ENCODE measurements at regions not wholly inside any gene's neighbourhood (a gene's known extent, or its start where the extent isn't known, plus 50 kb on each side); places are given as distances from the start of the nearest gene placed in this dataset.

DNA sequence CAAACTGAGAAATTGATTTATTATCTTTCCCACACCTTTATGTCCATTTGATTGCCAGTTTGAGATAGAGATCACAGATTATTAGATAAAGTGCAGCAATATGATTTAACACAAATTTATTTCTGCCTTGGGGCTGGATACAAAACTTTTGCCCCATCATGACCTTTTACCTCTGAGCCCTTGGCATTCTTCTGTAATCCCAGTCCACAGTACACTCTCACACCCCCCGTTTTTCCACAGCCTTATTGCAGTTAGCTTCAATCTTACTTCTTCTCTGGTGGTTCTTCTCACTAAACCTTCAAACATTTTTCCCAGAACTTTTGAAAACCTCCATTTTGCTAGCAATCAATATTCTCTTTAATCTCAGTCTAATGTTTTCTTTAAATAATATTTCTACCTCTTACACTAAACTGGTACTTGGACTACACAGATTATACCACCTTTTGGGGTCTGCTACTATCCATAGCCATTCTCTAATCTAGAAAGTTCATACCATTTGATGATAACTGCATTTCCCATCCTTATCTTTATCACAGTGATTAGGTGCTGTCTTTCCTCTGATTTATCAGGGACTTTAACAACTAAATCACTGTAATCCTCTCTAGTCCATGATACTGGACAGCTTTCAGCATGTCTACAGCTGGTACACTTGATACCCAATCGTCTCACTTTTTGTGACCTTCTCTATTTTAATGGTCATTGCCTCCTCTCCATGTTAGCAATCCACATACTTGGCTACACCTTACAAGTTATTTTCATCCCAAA lies 186.7 kb upstream of the PDE3A start:
- no peaks in the 10 kb centered on the region for H3K36me3 ChIP-seq
- intact Hi-C loops (cut with micrococcal nuclease) = no loop called here
- H3K4me1 ChIP-seq = peaks cover 8% of the 10 kb centered on the region
- TF ChIP-seq, protein P1, sequence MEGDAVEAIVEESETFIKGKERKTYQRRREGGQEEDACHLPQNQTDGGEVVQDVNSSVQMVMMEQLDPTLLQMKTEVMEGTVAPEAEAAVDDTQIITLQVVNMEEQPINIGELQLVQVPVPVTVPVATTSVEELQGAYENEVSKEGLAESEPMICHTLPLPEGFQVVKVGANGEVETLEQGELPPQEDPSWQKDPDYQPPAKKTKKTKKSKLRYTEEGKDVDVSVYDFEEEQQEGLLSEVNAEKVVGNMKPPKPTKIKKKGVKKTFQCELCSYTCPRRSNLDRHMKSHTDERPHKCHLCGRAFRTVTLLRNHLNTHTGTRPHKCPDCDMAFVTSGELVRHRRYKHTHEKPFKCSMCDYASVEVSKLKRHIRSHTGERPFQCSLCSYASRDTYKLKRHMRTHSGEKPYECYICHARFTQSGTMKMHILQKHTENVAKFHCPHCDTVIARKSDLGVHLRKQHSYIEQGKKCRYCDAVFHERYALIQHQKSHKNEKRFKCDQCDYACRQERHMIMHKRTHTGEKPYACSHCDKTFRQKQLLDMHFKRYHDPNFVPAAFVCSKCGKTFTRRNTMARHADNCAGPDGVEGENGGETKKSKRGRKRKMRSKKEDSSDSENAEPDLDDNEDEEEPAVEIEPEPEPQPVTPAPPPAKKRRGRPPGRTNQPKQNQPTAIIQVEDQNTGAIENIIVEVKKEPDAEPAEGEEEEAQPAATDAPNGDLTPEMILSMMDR (IDR thresholded peaks at IDR 0.05; ENCODE audit: borderline replicate concordance) = no peak
- DNase-seq = no peak
- no peaks in the 10 kb centered on the region for H3K27me3 ChIP-seq (ENCODE audit: low read depth)
- H3K9me3 ChIP-seq (replicated peaks) = no peaks in the 10 kb centered on the region
- H3K4me3 ChIP-seq = no peak overlapping the region
- no peak overlapping the region for H3K27ac ChIP-seq (replicated peaks)

DNA sequence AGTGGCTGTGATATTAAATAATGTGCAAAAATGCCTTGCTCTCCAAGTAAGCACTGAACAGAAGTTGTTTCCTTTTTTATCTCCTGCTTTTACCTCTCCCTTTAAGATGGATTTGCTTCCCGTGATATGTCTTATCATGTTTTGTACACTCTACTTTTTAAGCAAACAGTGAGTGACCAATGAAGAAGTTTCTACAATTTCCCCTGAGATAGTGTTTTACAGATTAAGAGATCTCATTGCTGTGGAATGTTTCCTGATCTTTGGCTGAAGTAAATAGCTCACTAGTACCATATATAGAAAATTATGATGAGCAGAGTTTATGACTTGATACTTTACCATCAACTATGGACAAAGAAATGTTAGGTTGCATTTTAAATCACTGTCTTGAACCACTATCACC lies 184.8 kb upstream of the PDE3A start:
- H3K27me3 ChIP-seq (ENCODE audit: low read depth) = no peaks in the 10 kb centered on the region
- H3K9me3 ChIP-seq (replicated peaks) = no peaks in the 10 kb centered on the region
- H3K4me1 ChIP-seq = peaks cover 8% of the 10 kb centered on the region
- no peak overlapping the region for H3K4me3 ChIP-seq
- TF ChIP-seq, protein P1 (IDR thresholded peaks at IDR 0.05; ENCODE audit: borderline replicate concordance) = no peak
- intact Hi-C loops (cut with micrococcal nuclease) = no loop called here
- no peaks in the 10 kb centered on the region for H3K36me3 ChIP-seq
- no peak overlapping the region for H3K27ac ChIP-seq (replicated peaks)
- no peak for DNase-seq

DNA sequence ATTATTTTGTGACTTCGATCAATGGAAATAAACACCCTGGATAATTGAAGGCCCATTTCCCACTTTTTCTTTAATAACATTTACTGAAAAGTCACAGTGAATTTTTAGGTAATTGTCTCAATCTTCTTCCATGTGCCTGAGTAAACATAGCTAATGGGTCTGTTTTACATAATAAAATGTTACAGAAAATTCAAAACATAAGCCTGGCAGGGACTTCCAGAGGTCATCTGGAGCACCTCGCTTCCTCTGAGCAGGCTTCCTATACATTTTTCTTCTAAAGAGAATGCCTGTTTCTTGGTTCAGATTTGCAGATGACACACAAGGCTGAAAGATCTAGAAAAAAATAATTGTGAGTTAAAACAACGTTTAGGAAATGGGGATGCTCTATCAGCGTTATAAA lies 183.8 kb upstream of the PDE3A start:
- Histone ChIP-seq H3K4me1 (peaks cover 8% of the 10 kb centered on the region), H3K36me3 (no peaks in the 10 kb centered on the region), H3K27me3 (ENCODE audit: low read depth) (no peaks in the 10 kb centered on the region), H3K27ac (replicated peaks) (no peak overlapping the region), H3K4me3 (no peak overlapping the region), H3K9me3 (replicated peaks) (no peaks in the 10 kb centered on the region)
- TF ChIP-seq, protein P1 (IDR thresholded peaks at IDR 0.05; ENCODE audit: borderline replicate concordance) = no peak
- no peak for DNase-seq
- intact Hi-C loops (cut with micrococcal nuclease) = no loop called here

DNA sequence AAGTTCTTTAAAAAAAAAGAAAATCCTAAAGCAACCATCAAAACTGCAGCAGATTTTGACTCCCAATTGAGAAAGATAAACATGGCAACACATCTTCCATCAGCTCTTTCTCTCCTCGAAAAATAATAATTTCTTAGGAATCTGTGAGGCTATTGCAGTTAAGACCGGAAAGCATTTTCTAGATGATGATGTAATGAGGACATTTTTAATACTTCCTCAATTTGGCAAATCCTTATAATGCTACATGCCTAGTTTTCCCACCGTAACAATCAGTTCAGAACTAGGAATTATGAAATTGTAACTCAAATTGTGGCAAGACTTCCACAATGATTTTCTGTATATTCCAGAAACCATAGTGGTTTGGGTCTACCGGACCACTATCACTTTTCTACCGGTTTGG lies 180.9 kb upstream of the PDE3A start:
- intact Hi-C loops (cut with micrococcal nuclease) = no loop called here
- Histone ChIP-seq H3K4me1 (peaks cover 8% of the 10 kb centered on the region), H3K36me3 (no peaks in the 10 kb centered on the region), H3K27ac (replicated peaks) (peak overlapping the region; percentile 21), H3K9me3 (replicated peaks) (no peaks in the 10 kb centered on the region), H3K27me3 (ENCODE audit: low read depth) (no peaks in the 10 kb centered on the region), H3K4me3 (no peak overlapping the region)
- TF ChIP-seq, protein P1 (IDR thresholded peaks at IDR 0.05; ENCODE audit: borderline replicate concordance) = no peak
- no peak for DNase-seq

DNA sequence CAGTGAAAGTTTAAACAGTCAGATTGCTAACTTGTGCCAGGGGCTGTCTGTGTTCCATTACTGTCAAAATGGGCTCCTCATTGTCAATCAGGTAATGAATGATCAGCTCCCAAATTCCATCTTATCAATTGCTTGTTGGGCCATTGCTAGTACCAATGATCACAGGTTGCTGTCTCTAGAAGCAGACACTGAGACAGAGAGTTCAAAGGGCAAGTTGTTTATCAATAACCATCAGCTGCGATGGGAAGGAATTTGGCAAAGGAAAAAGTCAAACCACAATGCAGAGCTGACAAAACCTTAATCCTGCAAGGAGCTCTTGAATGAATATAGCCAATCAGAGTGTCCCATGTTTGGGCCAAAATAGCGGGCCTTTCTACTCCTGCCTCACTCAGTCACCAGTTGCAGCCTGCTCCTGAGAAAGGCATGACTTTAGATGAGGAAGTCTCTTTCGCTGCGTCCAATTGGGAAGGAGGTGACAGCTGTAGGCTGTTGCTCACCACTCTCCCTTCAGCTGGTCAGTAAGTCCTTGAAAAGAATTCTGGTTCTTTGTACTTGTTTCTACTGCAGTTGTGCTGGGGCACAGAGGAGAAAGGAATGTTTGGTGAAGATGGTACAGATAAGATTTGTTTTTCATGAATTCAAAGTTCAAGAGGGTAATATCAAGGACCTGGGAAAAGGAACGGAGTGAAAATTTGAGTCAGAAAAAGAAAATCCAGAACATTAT lies 179.2 kb upstream of the PDE3A start:
- no peaks in the 10 kb centered on the region for H3K9me3 ChIP-seq (replicated peaks)
- H3K4me3 ChIP-seq = no peak overlapping the region
- no peak overlapping the region for H3K27ac ChIP-seq (replicated peaks)
- no peaks in the 10 kb centered on the region for H3K27me3 ChIP-seq (ENCODE audit: low read depth)
- H3K36me3 ChIP-seq = no peaks in the 10 kb centered on the region
- intact Hi-C loops (cut with micrococcal nuclease) = no loop called here
- DNase-seq = no peak
- TF ChIP-seq, protein P1 (IDR thresholded peaks at IDR 0.05; ENCODE audit: borderline replicate concordance) = no peak
- H3K4me1 ChIP-seq = no peaks in the 10 kb centered on the region

Measured in left ventricle myocardium inferior (tissue), 1 donor.